Smooth muscle cell (in vitro differentiated cells): ENCODE measurements at regions not wholly inside any gene's neighbourhood (a gene's known extent, or its start where the extent isn't known, plus 50 kb on each side); places are given as distances from the start of the nearest gene placed in this dataset.

ENCODE experiments used
- DNase-seq: peaks from one replicate; lab custom pipeline; 2025; ENCODE audit not compliant: unreplicated experiment; lab: John Stamatoyannopoulos, UW
- H2AFZ ChIP-seq: fragments of 200-600 bp; sonication (generic); 2 replicates; pipeline ENCODE4 v1.6.0; 2016; ENCODE audit warnings: antibody characterized with exemption, low read depth, mild to moderate bottlenecking
- H3F3A ChIP-seq: fragments of 200-600 bp; sonication (generic); 2 replicates; pipeline ENCODE4 v1.6.0; 2017; ENCODE audit warnings: antibody characterized with exemption, low read depth
- H3K27ac ChIP-seq: fragments of 200-600 bp; sonication (generic); 2 replicates; pipeline ENCODE4 v1.5.1; 2016; ENCODE audit warnings: low read depth, mild to moderate bottlenecking
- H3K27me3 ChIP-seq: fragments of 200-600 bp; sonication (generic); 2 replicates; pipeline ENCODE4 v1.6.1; 2016; ENCODE audit warnings: low read depth, mild to moderate bottlenecking
- H3K36me3 ChIP-seq: fragments of 200-600 bp; sonication (generic); 2 replicates; pipeline ENCODE4 v1.5.1; 2016; ENCODE audit warnings: low read depth
- H3K4me1 ChIP-seq: fragments of 200-600 bp; sonication (generic); 2 replicates; pipeline ENCODE4 v1.5.1; 2016; ENCODE audit warnings: low read depth
- H3K4me2 ChIP-seq: fragments of 200-600 bp; sonication (generic); 2 replicates; pipeline ENCODE4 v1.6.0; 2016; ENCODE audit warnings: mild to moderate bottlenecking
- H3K4me3 ChIP-seq: fragments of 200-600 bp; sonication (generic); 2 replicates; pipeline ENCODE4 v1.5.1; 2016; ENCODE audit warnings: mild to moderate bottlenecking
- H3K79me2 ChIP-seq: fragments of 200-600 bp; sonication (generic); 2 replicates; pipeline ENCODE4 v1.6.0; 2016; ENCODE audit warnings: low read depth, mild to moderate bottlenecking
- H3K9ac ChIP-seq: fragments of 200-600 bp; sonication (generic); 2 replicates; pipeline ENCODE4 v1.6.0; 2016; ENCODE audit warnings: low read depth
- H3K9me3 ChIP-seq: fragments of 200-600 bp; sonication (generic); replicated peaks from 2 replicates; pipeline ENCODE4 v1.5.1; 2016; ENCODE audit warnings: low read depth
- H4K20me1 ChIP-seq: fragments of 200-600 bp; sonication (generic); 2 replicates; pipeline ENCODE4 v1.6.0; 2016; ENCODE audit warnings: low read depth
- CTCF ChIP-seq: fragments of 200-600 bp; sonication (generic); IDR thresholded peaks from 2 replicates; pipeline ENCODE4 v1.5.1; 2017; ENCODE audit warnings: borderline replicate concordance, mild to moderate bottlenecking, antibody characterized with exemption; ENCODE audit not compliant: insufficient read depth, poor library complexity, severe bottlenecking
- WGBS: methylation state at CpG from one replicate; pipeline ENCODE4 v1.1.7; 2016; ENCODE audit warnings: low lambda C conversion rate; 5-methylcytosine and 5-hydroxymethylcytosine counted together

- Histone ChIP-seq H3F3A (no peaks in the 10 kb centered on the region), H3K4me2 (no peak overlapping the region), H3K27me3 (no peaks in the 10 kb centered on the region), H3K79me2 (no peaks in the 10 kb centered on the region), H4K20me1 (no peaks in the 10 kb centered on the region), H3K9ac (no peak overlapping the region), H3K27ac (no peak overlapping the region), H3K36me3 (no peaks in the 10 kb centered on the region), H2AFZ (no peak overlapping the region), H3K4me3 (no peak overlapping the region), H3K4me1 (no peaks in the 10 kb centered on the region), H3K9me3 (peaks cover 10% of the 10 kb centered on the region)
- no peak for DNase-seq
- WGBS, result 89% methylated on average over 1 of the region's 1 CpG
- no peak for TF ChIP-seq CTCF
These were observed 226.4 kb upstream of the DSEL start for GRCh38 chr18:67742954-67743353.

GRCh38 chr18:67742525-67742924 is 226.0 kb upstream of the DSEL start:
- H3F3A ChIP-seq, result no peaks in the 10 kb centered on the region
- no peak overlapping the region for H3K4me3 ChIP-seq
- DNase-seq, result no peak
- no peaks in the 10 kb centered on the region for H4K20me1 ChIP-seq
- H3K27ac ChIP-seq, result no peak overlapping the region
- H3K79me2 ChIP-seq, result no peaks in the 10 kb centered on the region
- H3K9ac ChIP-seq, result no peak overlapping the region
- TF ChIP-seq CTCF, result no peak
- peaks cover 10% of the 10 kb centered on the region for H3K9me3 ChIP-seq
- 95% methylated on average over 7 of the region's 7 CpGs for WGBS
- no peak overlapping the region for H3K4me2 ChIP-seq
- no peaks in the 10 kb centered on the region for H3K4me1 ChIP-seq
- no peaks in the 10 kb centered on the region for H3K36me3 ChIP-seq
- H3K27me3 ChIP-seq, result no peaks in the 10 kb centered on the region
- no peak overlapping the region for H2AFZ ChIP-seq

GRCh38 chr18:67735506-67735905 is 219.0 kb upstream of the DSEL start:
- Histone ChIP-seq H3F3A (no peaks in the 10 kb centered on the region), H3K9ac (no peak overlapping the region), H3K79me2 (no peaks in the 10 kb centered on the region), H3K4me2 (no peak overlapping the region), H3K9me3 (no peaks in the 10 kb centered on the region), H3K36me3 (no peaks in the 10 kb centered on the region), H3K27me3 (no peaks in the 10 kb centered on the region), H3K4me3 (no peak overlapping the region), H3K4me1 (no peaks in the 10 kb centered on the region), H3K27ac (no peak overlapping the region), H4K20me1 (no peaks in the 10 kb centered on the region), H2AFZ (no peak overlapping the region)
- DNase-seq, result no peak
- 74% methylated on average over 6 of the region's 6 CpGs for WGBS
- no peak for TF ChIP-seq CTCF

GRCh38 chr18:67733088-67733487 is 216.6 kb upstream of the DSEL start:
- H4K20me1 ChIP-seq, result no peaks in the 10 kb centered on the region
- no peak for TF ChIP-seq CTCF
- no peaks in the 10 kb centered on the region for H3K27me3 ChIP-seq
- no peak overlapping the region for H3K27ac ChIP-seq
- no peak for DNase-seq
- H3K79me2 ChIP-seq, result no peaks in the 10 kb centered on the region
- H3K4me2 ChIP-seq, result no peak overlapping the region
- H3K4me1 ChIP-seq, result no peaks in the 10 kb centered on the region
- H3K4me3 ChIP-seq, result no peak overlapping the region
- no peaks in the 10 kb centered on the region for H3K36me3 ChIP-seq
- no peak overlapping the region for H2AFZ ChIP-seq
- 83% methylated on average over 1 of the region's 1 CpG for whole genome bisulfite sequencing
- no peaks in the 10 kb centered on the region for H3F3A ChIP-seq
- H3K9ac ChIP-seq, result no peak overlapping the region
- H3K9me3 ChIP-seq, result no peaks in the 10 kb centered on the region
